Liver (tissue), 7 donors: ENCODE measurements at regions not wholly inside any gene's neighbourhood (a gene's known extent, or its start where the extent isn't known, plus 50 kb on each side); places are given as distances from the start of the nearest gene placed in this dataset.
"Not testable (repeated sequence)": the region's sequence is repeated elsewhere in the genome, so short reads cannot be mapped to it uniquely, and the experiment has no call there.

Source experiments
- DNase-seq: peaks from one replicate; pipeline ENCODE4 v3.0.0-alpha.2; 2017; ENCODE audit warnings: low spot score
- H3K27ac ChIP-seq, 2 donors: one replicate each; pipeline ENCODE4 v1.7.0; 2013; ENCODE audit warnings: inconsistent platforms in 2 of 2, low read length in 2 of 2, control low read depth in 1 of 2, low read depth in 1 of 2, mild to moderate bottlenecking in 1 of 2
- H3K27me3 ChIP-seq, 4 donors: one replicate each; pipeline versions ENCODE4 v1.6.1 to v1.7.0; 2013; ENCODE audit warnings: low read length in 3 of 4, inconsistent platforms in 1 of 4, mild to moderate bottlenecking in 1 of 4, moderate library complexity in 1 of 4; ENCODE audit not compliant: control insufficient read depth in 4 of 4, insufficient read depth in 4 of 4
- H3K36me3 ChIP-seq, 4 donors: one replicate each; pipeline versions ENCODE4 v1.6.1 to v1.7.0; 2013; ENCODE audit warnings: low read length in 3 of 4, mild to moderate bottlenecking in 3 of 4, low read depth in 1 of 4, moderate library complexity in 1 of 4; ENCODE audit not compliant: control insufficient read depth in 4 of 4, insufficient read depth in 3 of 4
- H3K4me1 ChIP-seq, 4 donors: one replicate each; pipeline versions ENCODE4 v1.6.1 to v1.7.0; 2013; ENCODE audit warnings: low read length in 3 of 4, mild to moderate bottlenecking in 3 of 4, moderate library complexity in 1 of 4; ENCODE audit not compliant: control insufficient read depth in 4 of 4, insufficient read depth in 4 of 4
- H3K4me3 ChIP-seq, 3 donors: one replicate each; pipeline versions ENCODE4 v1.6.1 to v1.7.0; 2013; ENCODE audit warnings: low read length in 3 of 3, control low read depth in 1 of 3, low read depth in 1 of 3, mild to moderate bottlenecking in 1 of 3
- H3K9ac ChIP-seq, 2 donors: one replicate each; pipeline ENCODE4 v1.7.0; 2013; ENCODE audit warnings: low read length in 2 of 2, mild to moderate bottlenecking in 2 of 2, moderate library complexity in 2 of 2, control low read depth in 1 of 2, low read depth in 1 of 2
- H3K9me3 ChIP-seq, 4 donors: one replicate each; pipeline versions ENCODE4 v1.6.1 to v1.7.0; 2013; ENCODE audit warnings: low read length in 3 of 4; ENCODE audit not compliant: control insufficient read depth in 4 of 4
- EGR1 ChIP-seq, 2 donors: IDR thresholded peaks; 2 replicates each; pipeline ENCODE4 v1.6.1; 2016 to 2018; ENCODE audit warnings: antibody characterized with exemption in 2 of 2, low read depth in 2 of 2
- HNF4A ChIP-seq, 2 donors: conservative IDR thresholded peaks; 2 replicates each; pipeline ENCODE4 v1.6.1; 2016; ENCODE audit warnings: antibody characterized with exemption in 2 of 2, mild to moderate bottlenecking in 2 of 2
- NR2F2 ChIP-seq: IDR thresholded peaks from 2 replicates; pipeline ENCODE4 v1.6.1; 2016; ENCODE audit warnings: antibody characterized with exemption
- RAD21 ChIP-seq, 2 donors: IDR thresholded peaks; 2 replicates each; pipeline ENCODE4 v1.6.1; 2016; ENCODE audit warnings: antibody characterized with exemption in 2 of 2, mild to moderate bottlenecking in 2 of 2
- RXRA ChIP-seq, 2 donors: IDR thresholded peaks; 2 replicates each; pipeline ENCODE4 v1.6.1; 2017 to 2018; ENCODE audit warnings: antibody characterized with exemption in 2 of 2, mild to moderate bottlenecking in 1 of 2
- SP1 ChIP-seq: IDR thresholded peaks from 2 replicates; pipeline ENCODE4 v1.6.1; 2018; ENCODE audit warnings: antibody characterized with exemption, mild to moderate bottlenecking
- TAF1 ChIP-seq: conservative IDR thresholded peaks from 2 replicates; pipeline ENCODE4 v1.6.1; 2016; ENCODE audit warnings: antibody characterized with exemption, mild to moderate bottlenecking
- YY1 ChIP-seq: IDR thresholded peaks from 2 replicates; pipeline ENCODE4 v1.6.1; 2016; ENCODE audit warnings: antibody characterized with exemption, mild to moderate bottlenecking
- WGBS: extraction: QIAGEN DNeasy Blood & Tissue Kit; methylation state at CpG from one replicate; pipeline ENCODE4 v1.1.7; 2013; 5-methylcytosine and 5-hydroxymethylcytosine counted together
- TF ChIP-seq, protein P1 (sequence below): IDR thresholded peaks from 2 replicates; pipeline ENCODE4 v1.6.1; 2016; ENCODE audit warnings: antibody characterized with exemption, mild to moderate bottlenecking
- donor health status: healthy.
- donor health status: healthy.
- donor health status: healthy.
- donor health status: healthy.

GRCh38 chr16:77049577-77049976 is 141.4 kb upstream of the MON1B start (continued):
- TF ChIP-seq SP1 (no peak), RAD21 (IDR thresholded peaks at IDR 0.05) (no peak), EGR1 (IDR thresholded peaks at IDR 0.05; ENCODE audit: low read depth in 2 of 2) (no peak), HNF4A (conservative IDR thresholded peaks at IDR 0.05) (no peak)

- not testable (repeated sequence) for H3K4me1 ChIP-seq, H3K36me3 ChIP-seq, H3K4me3 ChIP-seq, DNase-seq, H3K9me3 ChIP-seq, H3K27me3 ChIP-seq, H3K9ac ChIP-seq, H3K27ac ChIP-seq
These were observed 134.4 kb upstream of the MON1B start for GRCh38 chr16:77056597-77056996.

- H3K27ac ChIP-seq, result no peak overlapping the region
- no peaks in the 10 kb centered on the region for H3K9me3 ChIP-seq
- H3K27me3 ChIP-seq, result peaks cover 0 to 3% (median 0%) of the 10 kb centered on the region in 4 donors
- no peak for DNase-seq
- no peak overlapping the region for H3K9ac ChIP-seq
- WGBS, result 59% methylated on average over 7 of the region's 7 CpGs
- no peaks in the 10 kb centered on the region for H3K36me3 ChIP-seq
- H3K4me3 ChIP-seq, result no peak overlapping the region
- TF ChIP-seq, protein P1, sequence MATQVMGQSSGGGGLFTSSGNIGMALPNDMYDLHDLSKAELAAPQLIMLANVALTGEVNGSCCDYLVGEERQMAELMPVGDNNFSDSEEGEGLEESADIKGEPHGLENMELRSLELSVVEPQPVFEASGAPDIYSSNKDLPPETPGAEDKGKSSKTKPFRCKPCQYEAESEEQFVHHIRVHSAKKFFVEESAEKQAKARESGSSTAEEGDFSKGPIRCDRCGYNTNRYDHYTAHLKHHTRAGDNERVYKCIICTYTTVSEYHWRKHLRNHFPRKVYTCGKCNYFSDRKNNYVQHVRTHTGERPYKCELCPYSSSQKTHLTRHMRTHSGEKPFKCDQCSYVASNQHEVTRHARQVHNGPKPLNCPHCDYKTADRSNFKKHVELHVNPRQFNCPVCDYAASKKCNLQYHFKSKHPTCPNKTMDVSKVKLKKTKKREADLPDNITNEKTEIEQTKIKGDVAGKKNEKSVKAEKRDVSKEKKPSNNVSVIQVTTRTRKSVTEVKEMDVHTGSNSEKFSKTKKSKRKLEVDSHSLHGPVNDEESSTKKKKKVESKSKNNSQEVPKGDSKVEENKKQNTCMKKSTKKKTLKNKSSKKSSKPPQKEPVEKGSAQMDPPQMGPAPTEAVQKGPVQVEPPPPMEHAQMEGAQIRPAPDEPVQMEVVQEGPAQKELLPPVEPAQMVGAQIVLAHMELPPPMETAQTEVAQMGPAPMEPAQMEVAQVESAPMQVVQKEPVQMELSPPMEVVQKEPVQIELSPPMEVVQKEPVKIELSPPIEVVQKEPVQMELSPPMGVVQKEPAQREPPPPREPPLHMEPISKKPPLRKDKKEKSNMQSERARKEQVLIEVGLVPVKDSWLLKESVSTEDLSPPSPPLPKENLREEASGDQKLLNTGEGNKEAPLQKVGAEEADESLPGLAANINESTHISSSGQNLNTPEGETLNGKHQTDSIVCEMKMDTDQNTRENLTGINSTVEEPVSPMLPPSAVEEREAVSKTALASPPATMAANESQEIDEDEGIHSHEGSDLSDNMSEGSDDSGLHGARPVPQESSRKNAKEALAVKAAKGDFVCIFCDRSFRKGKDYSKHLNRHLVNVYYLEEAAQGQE, result no peak
- no peak for TF ChIP-seq TAF1
- peak in 1 of 2 donors; percentile 10 for TF ChIP-seq RXRA (IDR thresholded peaks at IDR 0.05)
- TF ChIP-seq HNF4A (conservative IDR thresholded peaks at IDR 0.05), result peak in 1 of 2 donors; percentile 39
- H3K4me1 ChIP-seq, result no peaks in the 10 kb centered on the region
These were observed 133.7 kb upstream of the MON1B start for GRCh38 chr16:77057161-77057774.

DNA sequence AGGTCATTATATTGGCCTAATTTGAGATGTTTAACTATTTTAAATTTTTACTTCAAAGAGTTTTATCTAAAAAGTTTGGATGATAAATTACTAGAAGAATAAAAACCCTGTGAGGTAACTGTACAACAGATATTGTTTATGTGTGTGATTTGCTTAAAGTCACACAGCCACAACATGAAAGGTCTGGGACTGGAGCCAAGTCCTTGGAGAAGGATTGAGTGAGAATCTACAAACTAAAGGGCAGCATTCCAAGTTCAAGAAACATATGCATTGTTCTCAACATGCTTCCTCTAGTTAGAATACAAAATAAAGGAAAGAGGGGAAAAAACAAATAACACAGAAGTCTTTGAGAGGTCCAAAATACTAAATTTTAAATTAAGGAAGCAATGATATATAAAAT is 131.5 kb upstream of the MON1B start:
- Histone ChIP-seq H3K27ac (no peak overlapping the region), H3K4me3 (no peak overlapping the region), H3K36me3 (no peaks in the 10 kb centered on the region), H3K9me3 (no peaks in the 10 kb centered on the region), H3K4me1 (no peaks in the 10 kb centered on the region), H3K9ac (no peak overlapping the region), H3K27me3 (peaks cover 0 to 3% (median 0%) of the 10 kb centered on the region in 4 donors)
- TF ChIP-seq SP1 (no peak), RAD21 (IDR thresholded peaks at IDR 0.05) (no peak), RXRA (IDR thresholded peaks at IDR 0.05) (no peak), NR2F2 (no peak), TAF1 (no peak), YY1 (no peak)
- DNase-seq, result no peak
